Ishikawa (cell line): ENCODE measurements at regions not wholly inside any gene's neighbourhood (a gene's known extent, or its start where the extent isn't known, plus 50 kb on each side); places are given as distances from the start of the nearest gene placed in this dataset.

ENCODE experiments used
- EP300 ChIP-seq: IDR thresholded peaks from 2 replicates; pipeline ENCODE4 v1.6.1; 2012; ENCODE audit warnings: borderline replicate concordance
- FOXM1 ChIP-seq: IDR thresholded peaks from 2 replicates; pipeline ENCODE4 v1.6.1; 2012; ENCODE audit warnings: low read depth, borderline replicate concordance
- TAF1 ChIP-seq: IDR thresholded peaks from 2 replicates; pipeline ENCODE4 v1.6.1; 2012; ENCODE audit warnings: low read depth, mild to moderate bottlenecking
- YY1 ChIP-seq: IDR thresholded peaks from 2 replicates; pipeline ENCODE4 v1.6.1; 2012; ENCODE audit warnings: low read depth
- TF ChIP-seq, protein P1 (sequence below): IDR thresholded peaks from 2 replicates; pipeline ENCODE4 v1.6.1; 2012
- TF ChIP-seq, protein P2 (sequence below): IDR thresholded peaks from 2 replicates; pipeline ENCODE4 v1.6.1; 2012; ENCODE audit warnings: low read depth, mild to moderate bottlenecking

DNA sequence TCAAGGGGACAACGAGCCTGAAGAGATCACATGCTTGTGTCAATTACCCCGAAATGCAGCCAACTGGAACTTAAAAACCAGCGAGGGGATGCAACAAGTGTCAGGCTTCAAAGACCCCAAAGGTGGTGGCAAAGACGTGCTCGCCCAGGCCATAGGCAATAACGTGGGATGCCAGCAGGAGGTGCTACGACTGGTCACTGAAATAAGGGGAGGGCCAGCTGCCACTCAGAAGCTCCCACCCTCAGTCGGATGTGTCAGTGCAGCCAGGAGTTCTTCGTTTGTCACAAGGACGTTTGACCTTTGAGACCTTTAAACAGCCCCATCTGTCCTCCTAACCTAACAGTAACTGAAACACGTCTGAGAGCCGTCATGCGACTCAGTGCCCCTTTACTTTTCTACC, 556.8 kb upstream of the PCDH10 start:
- TF ChIP-seq EP300 = no peak
- no peak for TF ChIP-seq TAF1
- TF ChIP-seq, protein P1, sequence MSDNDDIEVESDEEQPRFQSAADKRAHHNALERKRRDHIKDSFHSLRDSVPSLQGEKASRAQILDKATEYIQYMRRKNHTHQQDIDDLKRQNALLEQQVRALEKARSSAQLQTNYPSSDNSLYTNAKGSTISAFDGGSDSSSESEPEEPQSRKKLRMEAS = no peak
- TF ChIP-seq FOXM1 = no peak
- TF ChIP-seq, protein P2, sequence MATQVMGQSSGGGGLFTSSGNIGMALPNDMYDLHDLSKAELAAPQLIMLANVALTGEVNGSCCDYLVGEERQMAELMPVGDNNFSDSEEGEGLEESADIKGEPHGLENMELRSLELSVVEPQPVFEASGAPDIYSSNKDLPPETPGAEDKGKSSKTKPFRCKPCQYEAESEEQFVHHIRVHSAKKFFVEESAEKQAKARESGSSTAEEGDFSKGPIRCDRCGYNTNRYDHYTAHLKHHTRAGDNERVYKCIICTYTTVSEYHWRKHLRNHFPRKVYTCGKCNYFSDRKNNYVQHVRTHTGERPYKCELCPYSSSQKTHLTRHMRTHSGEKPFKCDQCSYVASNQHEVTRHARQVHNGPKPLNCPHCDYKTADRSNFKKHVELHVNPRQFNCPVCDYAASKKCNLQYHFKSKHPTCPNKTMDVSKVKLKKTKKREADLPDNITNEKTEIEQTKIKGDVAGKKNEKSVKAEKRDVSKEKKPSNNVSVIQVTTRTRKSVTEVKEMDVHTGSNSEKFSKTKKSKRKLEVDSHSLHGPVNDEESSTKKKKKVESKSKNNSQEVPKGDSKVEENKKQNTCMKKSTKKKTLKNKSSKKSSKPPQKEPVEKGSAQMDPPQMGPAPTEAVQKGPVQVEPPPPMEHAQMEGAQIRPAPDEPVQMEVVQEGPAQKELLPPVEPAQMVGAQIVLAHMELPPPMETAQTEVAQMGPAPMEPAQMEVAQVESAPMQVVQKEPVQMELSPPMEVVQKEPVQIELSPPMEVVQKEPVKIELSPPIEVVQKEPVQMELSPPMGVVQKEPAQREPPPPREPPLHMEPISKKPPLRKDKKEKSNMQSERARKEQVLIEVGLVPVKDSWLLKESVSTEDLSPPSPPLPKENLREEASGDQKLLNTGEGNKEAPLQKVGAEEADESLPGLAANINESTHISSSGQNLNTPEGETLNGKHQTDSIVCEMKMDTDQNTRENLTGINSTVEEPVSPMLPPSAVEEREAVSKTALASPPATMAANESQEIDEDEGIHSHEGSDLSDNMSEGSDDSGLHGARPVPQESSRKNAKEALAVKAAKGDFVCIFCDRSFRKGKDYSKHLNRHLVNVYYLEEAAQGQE = no peak
- no peak for TF ChIP-seq YY1
